CD4-positive, CD25-positive, alpha-beta regulatory T cell (primary cell): ENCODE measurements at regions not wholly inside any gene's neighbourhood (a gene's known extent, or its start where the extent isn't known, plus 50 kb on each side); places are given as distances from the start of the nearest gene placed in this dataset.
A peak's percentile ranks its signal among the peaks of the same experiment; 100 is the strongest.

Source experiments
- ATAC-seq, 2 donors: fragments of 150-1000 bp; cut with Tn5 transposase; one replicate each; pipeline ENCODE4 v1.10.0; 2021; ENCODE audit warnings: low read depth in 2 of 2, moderate number of reproducible peaks in 2 of 2, moderate library complexity in 1 of 2
- DNase-seq, 3 donors: peaks; one replicate each; pipeline versions ENCODE4 v3.0.0 to v3.0.0-alpha.2; 2012 to 2022; ENCODE audit warnings: mixed read lengths in 1 of 3
- H3K27ac ChIP-seq: one replicate; pipeline ENCODE4 v1.7.0; 2013; ENCODE audit warnings: mild to moderate bottlenecking, low read length; ENCODE audit not compliant: insufficient read depth, poor library complexity, severe bottlenecking
- H3K27me3 ChIP-seq: one replicate; pipeline ENCODE4 v1.7.0; 2013; ENCODE audit warnings: low read length; ENCODE audit not compliant: control insufficient read depth, insufficient read depth
- H3K36me3 ChIP-seq: one replicate; pipeline ENCODE4 v1.7.0; 2013; ENCODE audit warnings: mild to moderate bottlenecking, low read length, moderate library complexity; ENCODE audit not compliant: control insufficient read depth, insufficient read depth
- H3K4me1 ChIP-seq: 2 replicates; pipeline ENCODE4 v1.7.0; 2013; ENCODE audit warnings: mild to moderate bottlenecking, low read length; ENCODE audit not compliant: insufficient read depth, control insufficient read depth, poor library complexity, severe bottlenecking
- H3K4me3 ChIP-seq: one replicate; pipeline ENCODE4 v1.7.0; 2013; ENCODE audit warnings: low read depth, mild to moderate bottlenecking, low read length, moderate library complexity
- H3K9me3 ChIP-seq, 2 experiments: 1 replicate in 1 of 2; 2 replicates in 1 of 2; pipeline ENCODE4 v1.7.0; 2013; ENCODE audit warnings: low read length in 2 of 2, mild to moderate bottlenecking in 1 of 2, moderate library complexity in 1 of 2; ENCODE audit not compliant: control insufficient read depth in 2 of 2
- H3K27ac Mint-ChIP-seq, 3 donors: one replicate each; pipeline ENCODE4 v1.8.0; 2020 to 2022; ENCODE audit warnings: mild to moderate bottlenecking in 3 of 3, mixed read lengths in 3 of 3, moderate library complexity in 2 of 3
- H3K27me3 Mint-ChIP-seq: one replicate; pipeline ENCODE4 v1.8.0; 2022; ENCODE audit warnings: mild to moderate bottlenecking, mixed read lengths
- H3K36me3 Mint-ChIP-seq: one replicate; pipeline ENCODE4 v1.8.0; 2020; ENCODE audit warnings: mixed read lengths
- H3K4me1 Mint-ChIP-seq, 4 donors: one replicate each; pipeline ENCODE4 v1.8.0; 2020 to 2022; ENCODE audit warnings: mixed read lengths in 4 of 4, mild to moderate bottlenecking in 1 of 4
- H3K4me3 Mint-ChIP-seq, 4 donors: one replicate each; pipeline ENCODE4 v1.8.0; 2020 to 2022; ENCODE audit warnings: mild to moderate bottlenecking in 4 of 4, mixed read lengths in 4 of 4, moderate library complexity in 3 of 4
- H3K9me3 Mint-ChIP-seq, 7 donors: one replicate each; pipeline ENCODE4 v1.8.0; 2020 to 2022; ENCODE audit warnings: mixed read lengths in 7 of 7, mild to moderate bottlenecking in 3 of 7, moderate library complexity in 2 of 7

DNA sequence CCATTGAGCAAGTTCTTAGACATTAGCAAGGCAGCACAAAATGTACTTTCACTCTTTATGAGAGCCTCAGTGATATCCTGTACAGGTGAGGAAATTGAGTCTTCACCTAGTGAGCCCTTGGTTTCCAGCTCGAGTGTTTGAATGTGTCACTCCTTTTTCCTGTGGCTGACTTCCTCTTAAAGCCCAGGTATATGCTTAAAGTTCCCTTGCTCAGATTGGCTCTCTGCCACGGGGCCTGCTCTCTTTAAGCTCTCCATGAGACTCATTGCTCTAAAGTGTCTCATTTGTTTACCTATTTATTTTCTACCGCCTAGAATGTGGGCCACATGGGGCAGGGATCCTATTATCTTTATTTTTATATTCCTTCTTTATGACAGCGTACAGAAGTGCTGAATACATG lies 324.9 kb downstream of the SIPA1L2 start:
- Mint-ChIP-seq H3K36me3 (no peaks in the 10 kb centered on the region), H3K9me3 (peaks cover 0 to 2% (median 0%) of the 10 kb centered on the region in 7 donors), H3K4me1 (no peaks in the 10 kb centered on the region), H3K27me3 (peaks cover 6% of the 10 kb centered on the region), H3K27ac (no peak overlapping the region), H3K4me3 (no peak overlapping the region)
- no peak for DNase-seq
- Histone ChIP-seq H3K4me1 (no peaks in the 10 kb centered on the region), H3K27me3 (no peaks in the 10 kb centered on the region), H3K27ac (no peak overlapping the region), H3K4me3 (no peak overlapping the region), H3K36me3 (no peaks in the 10 kb centered on the region), H3K9me3 (no peaks in the 10 kb centered on the region)
- no peak for ATAC-seq

DNA sequence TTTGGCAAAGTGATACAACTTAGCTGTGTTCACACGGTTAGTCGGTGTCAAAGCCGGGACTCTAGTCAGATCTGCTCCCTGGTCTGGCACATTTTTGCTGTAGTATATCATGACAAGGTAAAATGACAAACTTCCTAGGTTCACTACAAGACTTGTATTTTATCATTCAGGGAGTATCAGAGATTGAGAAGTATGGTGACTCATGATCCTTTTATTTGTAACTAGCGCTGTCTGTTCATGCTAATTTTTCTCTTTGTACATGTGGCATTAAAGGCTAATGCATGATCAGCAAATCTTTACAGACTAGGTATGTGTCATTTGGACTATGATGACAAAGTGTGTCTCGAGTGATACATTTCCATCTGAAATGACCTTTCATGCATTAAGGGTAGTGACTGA lies 326.7 kb downstream of the SIPA1L2 start:
- Histone ChIP-seq H3K4me1 (no peaks in the 10 kb centered on the region), H3K9me3 (no peaks in the 10 kb centered on the region), H3K36me3 (no peaks in the 10 kb centered on the region), H3K27me3 (no peaks in the 10 kb centered on the region), H3K4me3 (no peak overlapping the region), H3K27ac (no peak overlapping the region)
- H3K36me3 Mint-ChIP-seq, result no peaks in the 10 kb centered on the region
- no peak for ATAC-seq
- no peak overlapping the region for H3K27ac Mint-ChIP-seq
- H3K9me3 Mint-ChIP-seq, result peaks cover 0 to 3% (median 0%) of the 10 kb centered on the region in 7 donors
- peaks cover 7% of the 10 kb centered on the region for H3K27me3 Mint-ChIP-seq
- no peak for DNase-seq
- no peaks in the 10 kb centered on the region for H3K4me1 Mint-ChIP-seq
- no peak overlapping the region for H3K4me3 Mint-ChIP-seq

DNA sequence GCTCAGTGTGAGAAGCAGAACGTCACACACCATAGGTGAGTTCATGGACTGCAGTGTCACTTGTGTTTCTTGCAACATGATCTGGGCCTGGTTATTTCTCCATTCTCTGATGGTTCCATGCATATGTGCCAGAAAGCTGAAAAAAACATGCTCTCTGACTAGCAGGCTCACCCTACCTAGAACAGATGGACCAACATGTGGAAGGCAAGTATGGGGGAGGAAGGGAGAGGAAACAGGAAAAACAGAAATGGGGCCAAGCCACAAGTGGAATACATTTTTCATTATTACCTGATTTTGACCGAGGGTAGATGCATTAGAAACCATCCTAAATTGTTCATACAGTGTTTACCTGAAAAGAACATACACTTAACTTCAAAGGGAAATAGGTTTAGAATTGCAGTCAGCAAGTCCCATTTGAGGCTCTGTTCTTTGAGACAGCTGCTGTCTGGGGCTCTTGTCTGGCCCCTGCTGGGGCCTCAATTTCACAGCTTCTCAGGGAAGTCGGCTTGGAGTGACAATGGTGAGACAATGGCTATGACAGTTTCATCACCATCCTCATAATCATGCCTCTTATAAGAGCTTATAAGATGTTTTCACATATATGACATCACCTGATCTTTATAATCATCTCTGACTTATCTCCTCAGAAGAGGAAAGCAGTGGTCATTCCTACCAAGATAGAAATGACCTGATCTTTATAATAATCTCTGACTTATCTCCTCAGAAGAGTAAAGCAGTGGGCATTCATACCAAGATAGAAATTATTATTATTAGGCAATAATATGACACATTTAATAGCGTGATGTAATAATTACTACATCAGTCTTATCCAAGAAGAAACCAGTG lies 327.3 kb downstream of the SIPA1L2 start:
- Mint-ChIP-seq H3K27me3 (peaks cover 5% of the 10 kb centered on the region), H3K4me3 (no peak overlapping the region), H3K36me3 (no peaks in the 10 kb centered on the region), H3K9me3 (peaks cover 0 to 3% (median 0%) of the 10 kb centered on the region in 7 donors), H3K4me1 (no peaks in the 10 kb centered on the region), H3K27ac (no peak overlapping the region)
- H3K9me3 ChIP-seq, result no peaks in the 10 kb centered on the region
- H3K27ac ChIP-seq, result no peak overlapping the region
- H3K4me3 ChIP-seq, result no peak overlapping the region
- DNase-seq (no peak), ATAC-seq (no peak)
- H3K27me3 ChIP-seq, result no peaks in the 10 kb centered on the region
- no peaks in the 10 kb centered on the region for H3K36me3 ChIP-seq
- no peaks in the 10 kb centered on the region for H3K4me1 ChIP-seq

DNA sequence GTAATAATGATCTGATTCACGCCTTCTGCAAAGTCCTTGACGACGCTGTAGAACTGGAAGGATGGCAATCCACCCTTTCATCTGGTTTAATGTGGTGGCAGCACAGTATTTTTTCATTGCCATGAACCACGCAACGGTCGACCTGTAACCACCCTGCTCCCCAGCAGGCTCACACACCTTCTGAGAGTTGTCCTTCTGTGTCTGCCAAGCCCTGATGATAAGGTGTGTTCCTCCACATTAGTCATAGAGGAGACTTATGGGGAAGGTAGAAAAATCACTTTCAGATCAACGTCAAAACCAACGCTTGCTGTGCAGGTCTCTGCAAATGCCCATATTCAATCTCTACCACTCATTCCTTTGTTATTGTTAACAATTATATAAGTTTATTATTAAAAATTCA lies 328.7 kb downstream of the SIPA1L2 start:
- Histone ChIP-seq H3K27me3 (peaks cover 4% of the 10 kb centered on the region), H3K4me1 (no peaks in the 10 kb centered on the region), H3K36me3 (no peaks in the 10 kb centered on the region), H3K4me3 (no peak overlapping the region), H3K27ac (no peak overlapping the region), H3K9me3 (no peaks in the 10 kb centered on the region)
- Mint-ChIP-seq H3K27me3 (peaks cover 5% of the 10 kb centered on the region), H3K4me3 (no peak overlapping the region), H3K27ac (no peak overlapping the region), H3K36me3 (no peaks in the 10 kb centered on the region), H3K4me1 (no peaks in the 10 kb centered on the region), H3K9me3 (peaks cover 0 to 3% (median 0%) of the 10 kb centered on the region in 7 donors)
- DNase-seq (no peak), ATAC-seq (no peak)

DNA sequence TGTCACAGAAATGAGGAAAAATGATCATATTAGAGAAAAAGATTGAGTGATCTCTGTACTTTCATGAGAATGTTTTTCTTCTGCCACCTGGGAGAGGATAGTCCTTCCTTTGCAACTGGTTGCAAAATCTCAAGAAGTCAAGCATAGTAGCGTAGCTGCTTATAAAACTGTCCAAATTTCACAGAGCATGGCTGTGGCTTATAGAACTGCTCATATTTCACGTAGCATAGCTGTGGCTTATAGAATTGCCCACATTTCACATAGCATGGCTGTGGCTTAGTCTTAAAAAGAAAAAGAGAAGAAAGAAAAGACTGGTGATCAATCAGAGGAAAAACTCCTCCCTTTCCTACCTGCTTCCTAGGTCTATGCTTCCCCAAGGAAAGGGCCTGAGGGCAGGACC lies 329.5 kb downstream of the SIPA1L2 start:
- peaks cover 0 to 3% (median 0%) of the 10 kb centered on the region in 7 donors for H3K9me3 Mint-ChIP-seq
- DNase-seq (no peak), ATAC-seq (no peak)
- Histone ChIP-seq H3K4me1 (no peaks in the 10 kb centered on the region), H3K27me3 (peaks cover 4% of the 10 kb centered on the region), H3K9me3 (no peaks in the 10 kb centered on the region), H3K27ac (no peak overlapping the region), H3K36me3 (no peaks in the 10 kb centered on the region), H3K4me3 (no peak overlapping the region)
- H3K27me3 Mint-ChIP-seq, result peaks cover 5% of the 10 kb centered on the region
- H3K4me1 Mint-ChIP-seq, result no peaks in the 10 kb centered on the region
- H3K27ac Mint-ChIP-seq, result peak overlapping the region in 1 of 3 donors; percentile 60
- no peak overlapping the region for H3K4me3 Mint-ChIP-seq
- H3K36me3 Mint-ChIP-seq, result no peaks in the 10 kb centered on the region

DNA sequence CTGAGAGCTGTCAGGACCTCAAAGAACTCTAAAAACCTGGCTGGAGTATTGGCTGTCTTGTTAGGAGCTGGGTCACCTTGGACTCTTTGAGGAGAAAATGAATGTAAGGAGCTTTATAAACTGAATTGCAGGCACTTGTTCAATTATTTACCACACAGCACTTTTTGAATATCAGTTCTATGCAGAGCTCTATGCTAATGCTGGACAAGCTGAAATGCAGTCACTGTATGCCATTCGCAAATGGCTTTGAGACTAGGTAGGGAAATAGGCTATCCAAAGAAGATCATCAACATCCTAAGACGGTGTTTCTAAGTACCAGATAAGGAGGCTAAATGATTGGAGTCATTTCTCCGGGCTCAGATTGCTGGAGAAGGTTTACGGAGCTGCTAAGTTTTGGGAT lies 333.5 kb downstream of the SIPA1L2 start:
- no peak overlapping the region for H3K27ac ChIP-seq
- no peaks in the 10 kb centered on the region for H3K4me1 ChIP-seq
- DNase-seq (no peak), ATAC-seq (no peak)
- Mint-ChIP-seq H3K9me3 (peaks cover 0 to 4% (median 0%) of the 10 kb centered on the region in 7 donors), H3K27ac (no peak overlapping the region), H3K4me1 (no peaks in the 10 kb centered on the region), H3K36me3 (no peaks in the 10 kb centered on the region), H3K4me3 (no peak overlapping the region), H3K27me3 (peaks cover 5% of the 10 kb centered on the region)
- peaks cover 4% of the 10 kb centered on the region for H3K27me3 ChIP-seq
- H3K36me3 ChIP-seq, result no peaks in the 10 kb centered on the region
- no peaks in the 10 kb centered on the region for H3K9me3 ChIP-seq
- no peak overlapping the region for H3K4me3 ChIP-seq

DNA sequence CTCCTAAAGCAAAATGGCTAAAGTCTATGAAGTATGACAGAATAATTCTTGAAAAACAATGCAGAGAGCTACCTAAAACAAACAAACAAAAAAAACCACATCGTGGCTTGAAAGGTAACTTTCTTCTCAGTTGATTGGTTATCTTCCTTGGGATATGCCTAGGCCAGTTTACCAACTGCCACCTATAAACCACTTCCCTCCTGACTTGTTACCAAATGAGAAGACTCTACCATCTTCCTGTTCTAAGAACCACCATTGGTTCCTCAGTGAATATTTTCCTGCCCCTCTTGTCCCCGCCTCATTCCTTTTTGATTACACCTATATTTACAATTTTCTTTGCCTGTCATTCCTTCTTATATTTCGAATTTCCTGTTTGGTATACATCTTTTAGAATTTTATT lies 336.6 kb downstream of the SIPA1L2 start:
- no peaks in the 10 kb centered on the region for H3K4me1 Mint-ChIP-seq
- H3K4me3 Mint-ChIP-seq, result no peak overlapping the region
- peaks cover 0 to 2% (median 0%) of the 10 kb centered on the region in 7 donors for H3K9me3 Mint-ChIP-seq
- Histone ChIP-seq H3K27me3 (peaks cover 4% of the 10 kb centered on the region), H3K4me3 (no peak overlapping the region), H3K4me1 (no peaks in the 10 kb centered on the region), H3K9me3 (no peaks in the 10 kb centered on the region), H3K27ac (no peak overlapping the region), H3K36me3 (no peaks in the 10 kb centered on the region)
- DNase-seq, result no peak
- H3K27ac Mint-ChIP-seq, result no peak overlapping the region
- H3K36me3 Mint-ChIP-seq, result no peaks in the 10 kb centered on the region
- H3K27me3 Mint-ChIP-seq, result peaks cover 4% of the 10 kb centered on the region
- ATAC-seq, result no peak

DNA sequence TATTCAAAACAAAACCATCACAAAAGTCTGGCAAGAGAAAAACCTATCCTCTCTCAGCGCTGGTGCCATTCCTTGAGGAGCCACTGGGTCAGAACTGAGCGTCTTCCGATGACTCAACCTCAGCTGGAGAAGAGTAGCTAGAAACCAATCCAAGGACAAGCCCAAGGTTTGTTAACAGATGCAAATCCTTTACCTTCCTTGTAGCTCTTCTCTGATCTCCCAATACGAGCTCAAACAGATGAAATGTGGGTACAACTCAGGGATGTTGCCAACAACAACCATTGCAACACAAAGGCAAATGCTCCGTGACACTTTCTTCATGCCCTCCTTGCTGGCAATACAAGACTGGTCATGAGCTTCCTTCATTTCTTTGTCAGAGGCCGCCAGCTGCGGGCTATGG lies 337.1 kb downstream of the SIPA1L2 start:
- Mint-ChIP-seq H3K27ac (no peak overlapping the region), H3K9me3 (peaks cover 0 to 2% (median 0%) of the 10 kb centered on the region in 7 donors), H3K36me3 (no peaks in the 10 kb centered on the region), H3K27me3 (peaks cover 4% of the 10 kb centered on the region), H3K4me1 (no peaks in the 10 kb centered on the region), H3K4me3 (no peak overlapping the region)
- H3K9me3 ChIP-seq, result no peaks in the 10 kb centered on the region
- no peaks in the 10 kb centered on the region for H3K4me1 ChIP-seq
- DNase-seq (no peak), ATAC-seq (no peak)
- peaks cover 4% of the 10 kb centered on the region for H3K27me3 ChIP-seq
- H3K4me3 ChIP-seq, result no peak overlapping the region
- H3K27ac ChIP-seq, result no peak overlapping the region
- no peaks in the 10 kb centered on the region for H3K36me3 ChIP-seq
